WTC11 (cell line): ENCODE measurements at regions not wholly inside any gene's neighbourhood (a gene's known extent, or its start where the extent isn't known, plus 50 kb on each side); places are given as distances from the start of the nearest gene placed in this dataset.
"Not testable (repeated sequence)": the region's sequence is repeated elsewhere in the genome, so short reads cannot be mapped to it uniquely, and the experiment has no call there.

Source experiments
- ATAC-seq: fragments of 200-7000 bp; cut with Tn5 transposase; 2 replicates; pipeline ENCODE4 v1.10.0; 2021; ENCODE audit warnings: mild to moderate bottlenecking, moderate library complexity
- CTCF ChIA-PET: fragments of 300-600 bp; sonication (Branson Sonifier 250); formaldehyde crosslinking; loops from one replicate; lab custom pipeline; 2021; ENCODE audit warnings: antibody characterized with exemption; lab: Charles Lee
- POLR2A ChIA-PET: fragments of 350-600 bp; sonication (Branson Sonifier 250); formaldehyde crosslinking; loops from one replicate; lab custom pipeline; 2021; ENCODE audit warnings: antibody characterized with exemption; lab: Charles Lee
- DNase-seq: peaks from one replicate; pipeline ENCODE4 v3.0.0; 2021; ENCODE audit warnings: low spot score
- H3K27ac Mint-ChIP-seq: 2 replicates; pipeline ENCODE4 v1.8.0; 2021; ENCODE audit warnings: mixed read lengths
- H3K27me3 Mint-ChIP-seq: 2 replicates; pipeline ENCODE4 v1.8.0; 2021; ENCODE audit warnings: low read depth, mild to moderate bottlenecking, moderate library complexity, mixed read lengths
- H3K36me3 Mint-ChIP-seq: 2 replicates; pipeline ENCODE4 v1.8.0; 2021; ENCODE audit warnings: mixed read lengths
- H3K4me1 Mint-ChIP-seq: 2 replicates; pipeline ENCODE4 v1.8.0; 2022; ENCODE audit warnings: mixed read lengths
- H3K4me3 Mint-ChIP-seq: 2 replicates; pipeline ENCODE4 v1.8.0; 2021; ENCODE audit warnings: mild to moderate bottlenecking, moderate library complexity, mixed read lengths
- H3K9me3 Mint-ChIP-seq: 2 replicates; pipeline ENCODE4 v1.8.0; 2021; ENCODE audit warnings: mixed read lengths
- CTCF ChIP-seq: fragments of 200-600 bp; IDR thresholded peaks from 2 replicates; pipeline ENCODE4 v1.8.0; 2022; ENCODE audit warnings: antibody characterized with exemption
- GTF2I ChIP-seq: fragments of 250-450 bp; sonication (Bioruptor Pico); conservative IDR thresholded peaks from 2 replicates; pipeline ENCODE4 v1.4.0; 2021; ENCODE audit warnings: mild to moderate bottlenecking
- IRF1 ChIP-seq: sonication (generic); formaldehyde crosslinking; IDR thresholded peaks from 2 replicates; pipeline ENCODE4 v1.8.0; 2023; ENCODE audit warnings: missing genetic modification reagents
- NR2C2 ChIP-seq: sonication (generic); formaldehyde crosslinking; IDR thresholded peaks from 2 replicates; pipeline ENCODE4 v1.8.0; 2022; ENCODE audit warnings: mild to moderate bottlenecking, missing genetic modification reagents
- PRRX2 ChIP-seq: fragments of 250-450 bp; sonication (Bioruptor Pico); IDR thresholded peaks from 2 replicates; pipeline ENCODE4 v1.8.0; 2021; ENCODE audit warnings: mild to moderate bottlenecking
- SP1 ChIP-seq: sonication (generic); formaldehyde crosslinking; conservative IDR thresholded peaks from 2 replicates; pipeline ENCODE4 v1.8.1; 2022; ENCODE audit warnings: missing genetic modification reagents
- USF1 ChIP-seq: sonication (generic); formaldehyde crosslinking; IDR thresholded peaks from 2 replicates; pipeline ENCODE4 v1.8.0; 2022; ENCODE audit warnings: mild to moderate bottlenecking, missing genetic modification reagents
- ZNF121 ChIP-seq: sonication (generic); formaldehyde crosslinking; IDR thresholded peaks from 2 replicates; pipeline ENCODE4 v1.8.0; 2023; ENCODE audit warnings: missing genetic modification reagents
- ZNF396 ChIP-seq: fragments of 250-450 bp; sonication (Bioruptor Pico); IDR thresholded peaks from 2 replicates; pipeline ENCODE4 v1.8.0; 2021; ENCODE audit warnings: mild to moderate bottlenecking, moderate library complexity, borderline replicate concordance
- ZNF423 ChIP-seq: fragments of 250-450 bp; sonication (Bioruptor Pico); IDR thresholded peaks from 2 replicates; pipeline ENCODE4 v2.1.2; 2022; ENCODE audit warnings: mild to moderate bottlenecking, moderate library complexity
- TF ChIP-seq, protein P1 (sequence below): fragments of 250-450 bp; sonication (Bioruptor Pico); IDR thresholded peaks from 2 replicates; pipeline ENCODE4 v1.9.0; 2021; ENCODE audit warnings: moderate library complexity, mild to moderate bottlenecking, inconsistent platforms, borderline replicate concordance
- TF ChIP-seq, protein P2 (sequence below): fragments of 250-450 bp; sonication (Bioruptor Pico); conservative IDR thresholded peaks from 2 replicates; pipeline ENCODE4 v1.9.0; 2021; ENCODE audit warnings: mild to moderate bottlenecking
- TF ChIP-seq, protein P3 (sequence below): sonication (generic); formaldehyde crosslinking; conservative IDR thresholded peaks from 2 replicates; pipeline ENCODE4 v1.8.1; 2022; ENCODE audit warnings: mild to moderate bottlenecking, missing genetic modification reagents
- TF ChIP-seq, protein P4 (sequence below): sonication (generic); formaldehyde crosslinking; IDR thresholded peaks from 2 replicates; pipeline ENCODE4 v1.8.0; 2022; ENCODE audit warnings: mild to moderate bottlenecking, missing genetic modification reagents
- TF ChIP-seq, protein P5 (sequence below): fragments of 250-450 bp; sonication (Bioruptor Pico); IDR thresholded peaks from 2 replicates; pipeline ENCODE4 v1.9.0; 2021; ENCODE audit warnings: mild to moderate bottlenecking
- TF ChIP-seq, protein P6 (sequence below): sonication (generic); formaldehyde crosslinking; IDR thresholded peaks from 2 replicates; pipeline ENCODE4 v1.8.1; 2022; ENCODE audit warnings: mild to moderate bottlenecking, missing genetic modification reagents, moderate library complexity, borderline replicate concordance

GRCh38 chr15:53189860-53190259 lies 399.7 kb upstream of the ONECUT1 start:
- ATAC-seq (no peak), DNase-seq (no peak)
- H3K36me3 Mint-ChIP-seq, result peaks cover 2% of the 10 kb centered on the region; the same call in 1 of the 2 replicates
- ChIA-PET POLR2A (no interaction called here), CTCF (no interaction called here)
- no peak overlapping the region for H3K27ac Mint-ChIP-seq
- H3K4me3 Mint-ChIP-seq, result no peak overlapping the region
- no peaks in the 10 kb centered on the region for H3K4me1 Mint-ChIP-seq
- H3K9me3 Mint-ChIP-seq, result peaks cover 19% of the 10 kb centered on the region
- TF ChIP-seq, protein P1, sequence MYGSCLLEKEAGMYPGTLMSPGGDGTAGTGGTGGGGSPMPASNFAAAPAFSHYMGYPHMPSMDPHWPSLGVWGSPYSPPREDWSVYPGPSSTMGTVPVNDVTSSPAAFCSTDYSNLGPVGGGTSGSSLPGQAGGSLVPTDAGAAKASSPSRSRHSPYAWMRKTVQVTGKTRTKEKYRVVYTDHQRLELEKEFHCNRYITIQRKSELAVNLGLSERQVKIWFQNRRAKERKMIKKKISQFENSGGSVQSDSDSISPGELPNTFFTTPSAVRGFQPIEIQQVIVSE (CRISPR knock-in tag), result no peak
- TF ChIP-seq, protein P2, sequence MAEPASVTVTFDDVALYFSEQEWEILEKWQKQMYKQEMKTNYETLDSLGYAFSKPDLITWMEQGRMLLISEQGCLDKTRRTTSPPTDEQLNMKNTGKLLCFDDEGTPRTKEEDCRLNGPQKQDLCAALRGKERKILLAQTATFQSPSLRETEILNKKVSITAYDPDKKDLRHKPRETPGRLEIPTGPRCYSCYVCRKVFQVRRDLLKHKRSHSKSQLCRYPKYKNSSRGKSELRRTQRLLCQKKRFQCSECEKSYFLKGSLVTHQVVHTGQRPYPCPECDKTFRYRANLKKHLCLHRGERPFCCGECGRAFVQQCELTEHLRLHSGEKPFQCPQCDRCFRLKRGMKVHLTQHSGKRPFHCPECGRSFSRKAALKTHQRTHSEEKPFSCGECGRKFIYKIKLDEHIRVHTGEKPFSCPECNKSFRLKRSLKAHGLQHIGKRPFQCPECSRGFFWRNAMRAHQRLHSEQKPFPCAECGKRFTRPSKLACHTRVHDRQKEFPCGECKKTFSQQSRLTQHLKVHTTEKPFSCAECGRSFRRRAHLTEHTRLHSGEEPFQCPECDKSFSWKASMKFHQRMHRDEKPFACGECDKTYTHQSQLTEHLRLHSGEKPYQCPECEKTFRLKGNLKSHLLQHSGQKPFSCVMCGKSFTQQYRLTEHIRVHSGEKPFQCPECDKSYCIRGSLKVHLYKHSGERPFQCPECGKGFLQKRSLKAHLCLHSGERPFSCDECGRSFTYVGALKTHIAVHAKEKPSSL, result no peak
- no peak for TF ChIP-seq PRRX2
- no peak for TF ChIP-seq GTF2I (CRISPR knock-in tag)
- TF ChIP-seq, protein P3, sequence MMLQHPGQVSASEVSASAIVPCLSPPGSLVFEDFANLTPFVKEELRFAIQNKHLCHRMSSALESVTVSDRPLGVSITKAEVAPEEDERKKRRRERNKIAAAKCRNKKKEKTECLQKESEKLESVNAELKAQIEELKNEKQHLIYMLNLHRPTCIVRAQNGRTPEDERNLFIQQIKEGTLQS (CRISPR knock-in tag), result no peak
- no peak for TF ChIP-seq SP1 (CRISPR knock-in tag)
- TF ChIP-seq ZNF121 (CRISPR knock-in tag), result no peak
- TF ChIP-seq, protein P4, sequence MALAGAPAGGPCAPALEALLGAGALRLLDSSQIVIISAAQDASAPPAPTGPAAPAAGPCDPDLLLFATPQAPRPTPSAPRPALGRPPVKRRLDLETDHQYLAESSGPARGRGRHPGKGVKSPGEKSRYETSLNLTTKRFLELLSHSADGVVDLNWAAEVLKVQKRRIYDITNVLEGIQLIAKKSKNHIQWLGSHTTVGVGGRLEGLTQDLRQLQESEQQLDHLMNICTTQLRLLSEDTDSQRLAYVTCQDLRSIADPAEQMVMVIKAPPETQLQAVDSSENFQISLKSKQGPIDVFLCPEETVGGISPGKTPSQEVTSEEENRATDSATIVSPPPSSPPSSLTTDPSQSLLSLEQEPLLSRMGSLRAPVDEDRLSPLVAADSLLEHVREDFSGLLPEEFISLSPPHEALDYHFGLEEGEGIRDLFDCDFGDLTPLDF (CRISPR knock-in tag), result no peak
- TF ChIP-seq ZNF396 (CRISPR knock-in tag), result no peak
- no peak for TF ChIP-seq ZNF423
- no peak for TF ChIP-seq IRF1 (CRISPR knock-in tag)
- TF ChIP-seq, protein P5, sequence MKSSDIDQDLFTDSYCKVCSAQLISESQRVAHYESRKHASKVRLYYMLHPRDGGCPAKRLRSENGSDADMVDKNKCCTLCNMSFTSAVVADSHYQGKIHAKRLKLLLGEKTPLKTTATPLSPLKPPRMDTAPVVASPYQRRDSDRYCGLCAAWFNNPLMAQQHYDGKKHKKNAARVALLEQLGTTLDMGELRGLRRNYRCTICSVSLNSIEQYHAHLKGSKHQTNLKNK (CRISPR knock-in tag), result no peak
- no peak for TF ChIP-seq USF1 (CRISPR knock-in tag)
- no peak for TF ChIP-seq NR2C2 (CRISPR knock-in tag)
- TF ChIP-seq, protein P6, sequence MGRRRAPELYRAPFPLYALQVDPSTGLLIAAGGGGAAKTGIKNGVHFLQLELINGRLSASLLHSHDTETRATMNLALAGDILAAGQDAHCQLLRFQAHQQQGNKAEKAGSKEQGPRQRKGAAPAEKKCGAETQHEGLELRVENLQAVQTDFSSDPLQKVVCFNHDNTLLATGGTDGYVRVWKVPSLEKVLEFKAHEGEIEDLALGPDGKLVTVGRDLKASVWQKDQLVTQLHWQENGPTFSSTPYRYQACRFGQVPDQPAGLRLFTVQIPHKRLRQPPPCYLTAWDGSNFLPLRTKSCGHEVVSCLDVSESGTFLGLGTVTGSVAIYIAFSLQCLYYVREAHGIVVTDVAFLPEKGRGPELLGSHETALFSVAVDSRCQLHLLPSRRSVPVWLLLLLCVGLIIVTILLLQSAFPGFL (CRISPR knock-in tag), result no peak
- TF ChIP-seq CTCF, result no peak
- no peaks in the 10 kb centered on the region; the same call in 1 of the 2 replicates for H3K27me3 Mint-ChIP-seq

DNA sequence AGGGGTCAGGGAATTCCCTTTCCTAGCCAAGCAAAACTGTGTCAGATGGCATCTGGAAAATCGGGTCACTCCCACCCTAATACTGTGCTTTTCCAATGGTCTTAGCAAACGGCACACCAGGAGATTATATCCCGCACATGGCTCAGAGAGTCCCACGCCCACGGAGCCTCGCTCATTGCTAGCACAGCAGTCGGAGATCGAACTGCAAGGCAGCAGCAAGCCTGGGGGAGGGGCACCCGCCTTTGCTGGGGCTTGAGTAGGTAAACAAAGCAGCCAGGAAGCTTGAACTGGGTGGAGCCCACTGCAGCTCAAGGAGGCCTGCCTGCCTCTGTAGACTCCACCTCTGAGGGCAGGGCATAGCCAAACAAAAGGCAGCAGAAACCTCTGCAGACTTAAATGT lies 393.3 kb upstream of the ONECUT1 start:
- CTCF ChIA-PET, H3K27ac Mint-ChIP-seq, H3K4me1 Mint-ChIP-seq, H3K27me3 Mint-ChIP-seq, H3K4me3 Mint-ChIP-seq, ATAC-seq, POLR2A ChIA-PET, DNase-seq: not testable (repeated sequence)
- Mint-ChIP-seq H3K9me3 (peaks cover 49% of the 10 kb centered on the region), H3K36me3 (peaks cover 23% of the 10 kb centered on the region)
